ENCODE measurements at regions not wholly inside any gene's neighbourhood (a gene's known extent, or its start where the extent isn't known, plus 50 kb on each side); places are given as distances from the start of the nearest gene placed in this dataset.

GRCh38 chr10:69716711-69717560, 84.8 kb upstream of the COL13A1 start:
- DNase-seq (ENCODE audit: low read depth in 3 of 3), result peak; percentile 41 to 48 (median 44)

- no peak for DNase-seq (ENCODE audit: low read depth in 3 of 3)
Measured at GRCh38 chr10:69718951-69719350, 82.8 kb upstream of the COL13A1 start.

- DNase-seq (ENCODE audit: low read depth in 3 of 3), result no peak
Measured at GRCh38 chr10:69721690-69722310, 79.9 kb upstream of the COL13A1 start.

- no peak for DNase-seq (ENCODE audit: low read depth in 3 of 3)
Measured at GRCh38 chr10:69723653-69724052, 78.1 kb upstream of the COL13A1 start.

- DNase-seq (ENCODE audit: low read depth in 3 of 3), result no peak
Measured at GRCh38 chr10:69726850-69727249, 74.9 kb upstream of the COL13A1 start.

GRCh38 chr10:69728335-69728870, 73.3 kb upstream of the COL13A1 start:
- DNase-seq (ENCODE audit: low read depth in 3 of 3), result no peak

- no peak for DNase-seq (ENCODE audit: low read depth in 3 of 3)
Measured at GRCh38 chr10:69729326-69730048, 72.2 kb upstream of the COL13A1 start.

- no peak for DNase-seq (ENCODE audit: low read depth in 3 of 3)
Measured at GRCh38 chr10:69730251-69731156, 71.2 kb upstream of the COL13A1 start.

GRCh38 chr10:69731184-69731583, 70.5 kb upstream of the COL13A1 start:
- no peak for DNase-seq (ENCODE audit: low read depth in 3 of 3)

- no peak for DNase-seq (ENCODE audit: low read depth in 3 of 3)
Measured at GRCh38 chr10:69731698-69732097, 70.0 kb upstream of the COL13A1 start.

- DNase-seq (ENCODE audit: low read depth in 3 of 3), result no peak
Measured at GRCh38 chr10:69732147-69732825, 69.4 kb upstream of the COL13A1 start.

- no peak for DNase-seq (ENCODE audit: low read depth in 3 of 3)
Measured at GRCh38 chr10:69732826-69733150, 68.9 kb upstream of the COL13A1 start.

- DNase-seq (ENCODE audit: low read depth in 3 of 3), result no peak
Measured at GRCh38 chr10:69733791-69734261, 67.9 kb upstream of the COL13A1 start.

- no peak for DNase-seq (ENCODE audit: low read depth in 3 of 3)
Measured at GRCh38 chr10:69734416-69734796, 67.3 kb upstream of the COL13A1 start.

GRCh38 chr10:69734797-69735468, 66.8 kb upstream of the COL13A1 start:
- peak in 1 of 3 donors; percentile 5 for DNase-seq (ENCODE audit: low read depth in 3 of 3)

GRCh38 chr10:69736886-69737641, 64.6 kb upstream of the COL13A1 start:
- DNase-seq (ENCODE audit: low read depth in 3 of 3), result no peak

GRCh38 chr10:69738071-69738470, 63.6 kb upstream of the COL13A1 start:
- no peak for DNase-seq (ENCODE audit: low read depth in 3 of 3)

GRCh38 chr10:69738858-69739435, 62.8 kb upstream of the COL13A1 start:
- no peak for DNase-seq (ENCODE audit: low read depth in 3 of 3)

- DNase-seq (ENCODE audit: low read depth in 3 of 3), result no peak
Measured at GRCh38 chr10:69739634-69740033, 62.1 kb upstream of the COL13A1 start.

Measured in stimulated activated CD4-positive, alpha-beta T cell treated with anti-CD3 and anti-CD28 coated beads, TNF-alpha, amount 100 ng/mL, for 48 hours (primary cell).